GM23248 (cell line): ENCODE measurements at regions not wholly inside any gene's neighbourhood (a gene's known extent, or its start where the extent isn't known, plus 50 kb on each side); places are given as distances from the start of the nearest gene placed in this dataset.

Experiments used
- DNase-seq: peaks from one replicate; pipeline ENCODE4 v3.0.0-alpha.2; 2015
- H2AFZ ChIP-seq: fragments of 200-600 bp; sonication (generic); 2 replicates; pipeline ENCODE4 v1.6.1; 2016; ENCODE audit warnings: antibody characterized with exemption
- H3F3A ChIP-seq: fragments of 200-600 bp; sonication (generic); 2 replicates; pipeline ENCODE4 v1.6.1; 2016; ENCODE audit warnings: mild to moderate bottlenecking, antibody characterized with exemption, mixed run types; ENCODE audit not compliant: insufficient read depth
- H3K27ac ChIP-seq: fragments of 200-600 bp; sonication (generic); 2 replicates; pipeline ENCODE4 v1.5.1; 2016; ENCODE audit warnings: mild to moderate bottlenecking
- H3K27me3 ChIP-seq: fragments of 200-600 bp; sonication (generic); replicated peaks from 2 replicates; pipeline ENCODE4 v1.6.1; 2016; ENCODE audit warnings: mild to moderate bottlenecking; ENCODE audit not compliant: insufficient read depth
- H3K36me3 ChIP-seq: fragments of 200-600 bp; sonication (generic); 2 replicates; pipeline ENCODE4 v1.6.1; 2016; ENCODE audit warnings: low read depth, mild to moderate bottlenecking
- H3K4me1 ChIP-seq: fragments of 200-600 bp; sonication (generic); 2 replicates; pipeline ENCODE4 v1.6.1; 2016; ENCODE audit warnings: mild to moderate bottlenecking; ENCODE audit not compliant: insufficient read depth
- H3K4me2 ChIP-seq: fragments of 200-600 bp; sonication (generic); one replicate; pipeline ENCODE4 v1.6.1; 2016; ENCODE audit warnings: mild to moderate bottlenecking; ENCODE audit not compliant: unreplicated experiment
- H3K4me3 ChIP-seq: fragments of 200-600 bp; sonication (generic); 2 replicates; pipeline ENCODE4 v1.5.1; 2016; ENCODE audit warnings: mild to moderate bottlenecking
- H3K79me2 ChIP-seq: fragments of 200-600 bp; sonication (generic); 2 replicates; pipeline ENCODE4 v1.6.1; 2016; ENCODE audit warnings: mild to moderate bottlenecking; ENCODE audit not compliant: insufficient read depth
- H3K9ac ChIP-seq: fragments of 200-600 bp; sonication (generic); 2 replicates; pipeline ENCODE4 v1.6.1; 2016; ENCODE audit warnings: mild to moderate bottlenecking
- H3K9me2 ChIP-seq: fragments of 200-600 bp; sonication (generic); 2 replicates; pipeline ENCODE4 v1.6.1; 2016; ENCODE audit warnings: mixed run types, mild to moderate bottlenecking, moderate library complexity; ENCODE audit not compliant: insufficient read depth
- H3K9me3 ChIP-seq: fragments of 200-600 bp; sonication (generic); one replicate; pipeline ENCODE4 v1.6.1; 2017; ENCODE audit warnings: low read depth
- H4K20me1 ChIP-seq: fragments of 200-600 bp; sonication (generic); 2 replicates; pipeline ENCODE4 v1.6.0; 2016; ENCODE audit not compliant: insufficient read depth
- EZH2 ChIP-seq: fragments of 200-600 bp; sonication (generic); IDR thresholded peaks from 2 replicates; pipeline ENCODE4 v1.6.1; 2018; ENCODE audit warnings: antibody characterized with exemption, mild to moderate bottlenecking; ENCODE audit not compliant: insufficient read depth, poor library complexity, severe bottlenecking
- EZH2phosphoT487 ChIP-seq: fragments of 200-600 bp; sonication (generic); IDR thresholded peaks from 2 replicates; pipeline ENCODE4 v1.6.1; 2018; ENCODE audit warnings: antibody characterized with exemption, moderate library complexity, mild to moderate bottlenecking, low read depth; ENCODE audit not compliant: insufficient read depth
- WGBS, 2 experiments: methylation state at CpG; one replicate each; pipeline ENCODE4 v1.1.6; 2015 to 2017; ENCODE audit warnings: low lambda C conversion rate in 2 of 2, low coverage in 1 of 2; ENCODE audit errors: missing lambda C conversion rate in 2 of 2; 5-methylcytosine and 5-hydroxymethylcytosine counted together
- in situ Hi-C: fragments of 300-500 bp; cut with MboI; formaldehyde crosslinking; loops from 2 replicates; pipeline ENCODE4 v1.15.0; 2020

DNA sequence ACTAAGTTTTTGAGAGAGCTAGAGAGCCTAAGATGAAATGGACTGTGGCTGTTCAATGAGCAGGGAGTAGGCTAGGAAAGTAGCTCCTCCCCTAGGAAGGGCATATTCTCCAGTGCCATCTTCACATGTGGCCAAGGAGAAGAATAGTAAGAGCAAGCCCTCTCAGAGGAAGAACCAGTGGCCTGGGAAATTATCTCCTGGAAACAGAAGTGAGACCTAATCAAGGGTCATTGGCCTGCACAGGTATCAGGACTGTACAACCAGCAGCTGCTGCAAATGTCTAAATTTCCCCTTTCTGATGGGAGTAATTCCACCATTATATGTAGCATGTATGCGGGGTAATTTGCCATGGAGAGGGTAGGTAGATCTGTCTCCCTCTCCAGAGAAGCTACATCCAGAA lies 334.8 kb upstream of the RASGEF1B start:
- Histone ChIP-seq H3K36me3 (no peaks in the 10 kb centered on the region), H3K4me1 (no peaks in the 10 kb centered on the region)
- TF ChIP-seq EZH2 (no peak), EZH2phosphoT487 (no peak)

DNA sequence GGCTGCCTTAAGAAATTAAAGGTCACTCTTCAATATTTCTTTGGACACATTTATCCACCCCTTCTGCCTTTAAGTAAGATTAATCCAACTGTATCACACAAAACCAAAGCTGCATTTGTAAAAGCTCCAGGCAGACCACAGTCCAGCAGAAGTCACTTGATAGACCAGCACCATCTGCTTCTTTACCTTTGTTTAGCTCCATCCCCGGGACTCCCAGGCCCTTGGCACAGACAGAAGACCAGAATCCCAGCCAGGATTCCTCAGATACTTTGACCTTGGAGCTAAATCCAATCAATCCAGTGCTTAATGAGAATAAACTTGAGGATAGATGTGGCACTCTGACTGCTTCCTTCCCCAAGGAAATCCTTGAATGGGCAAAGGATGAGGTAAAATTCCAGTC lies 333.1 kb upstream of the RASGEF1B start:
- H3K4me3 ChIP-seq, result no peak overlapping the region
- TF ChIP-seq EZH2, result no peak
- TF ChIP-seq EZH2phosphoT487, result no peak
- WGBS, 2 experiments, result 0% methylated on average over 1 of the region's 1 CpG
- no peaks in the 10 kb centered on the region for H3K9me3 ChIP-seq
- H3K9me2 ChIP-seq, result no peaks in the 10 kb centered on the region
- no peaks in the 10 kb centered on the region for H3K36me3 ChIP-seq
- H3K4me2 ChIP-seq, result no peak overlapping the region
- H3F3A ChIP-seq, result no peaks in the 10 kb centered on the region
- H3K79me2 ChIP-seq, result no peaks in the 10 kb centered on the region
- H3K27me3 ChIP-seq, result no peaks in the 10 kb centered on the region; the same call in 1 of the 2 replicates
- no peak overlapping the region for H2AFZ ChIP-seq
- in situ Hi-C loops, result no loop called here
- H3K27ac ChIP-seq, result no peak overlapping the region
- DNase-seq, result no peak
- H3K9ac ChIP-seq, result no peak overlapping the region
- H3K4me1 ChIP-seq, result no peaks in the 10 kb centered on the region
- no peaks in the 10 kb centered on the region for H4K20me1 ChIP-seq

More for the DNA sequence above, 334.8 kb upstream of the RASGEF1B start:
- in situ Hi-C loops, result no loop called here
- no peaks in the 10 kb centered on the region for H3K9me2 ChIP-seq
- WGBS, 2 experiments, result 76 to 82% methylated on average over 1 of the region's 1 CpG
- H3K4me3 ChIP-seq, result no peak overlapping the region
- no peaks in the 10 kb centered on the region for H3F3A ChIP-seq
- H3K27ac ChIP-seq, result no peak overlapping the region
- H3K9ac ChIP-seq, result no peak overlapping the region
- no peaks in the 10 kb centered on the region; the same call in 1 of the 2 replicates for H3K27me3 ChIP-seq
- no peaks in the 10 kb centered on the region for H4K20me1 ChIP-seq
- H3K4me2 ChIP-seq, result no peak overlapping the region
- H3K79me2 ChIP-seq, result no peaks in the 10 kb centered on the region
- H2AFZ ChIP-seq, result no peak overlapping the region
- no peaks in the 10 kb centered on the region for H3K9me3 ChIP-seq
- no peak for DNase-seq

DNA sequence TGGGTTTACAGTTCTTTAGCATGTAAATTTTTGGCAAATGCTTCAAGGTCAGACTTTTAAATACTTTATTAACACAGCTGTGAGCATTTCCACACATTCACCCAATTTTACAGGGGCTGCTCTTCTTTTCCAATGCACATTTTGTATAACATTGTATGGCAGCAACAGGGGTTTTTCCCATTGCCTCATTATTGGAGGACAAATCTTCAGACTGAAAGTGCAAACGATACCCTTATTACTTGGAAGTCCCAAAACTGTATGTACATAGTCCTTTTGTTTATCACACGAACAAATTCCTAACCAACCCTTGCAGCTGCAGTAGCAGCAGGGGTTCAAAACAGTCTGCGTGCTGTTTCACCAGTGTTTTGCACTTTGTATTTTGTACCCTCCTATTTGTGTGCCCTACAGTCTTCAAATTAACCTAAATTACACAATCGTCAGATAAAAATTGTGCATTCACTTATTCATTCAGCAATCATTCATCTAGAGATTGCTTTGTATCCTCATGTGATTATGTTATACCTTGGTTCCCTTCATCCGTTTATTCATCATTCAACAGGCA lies 330.7 kb upstream of the RASGEF1B start:
- no peaks in the 10 kb centered on the region for H3K79me2 ChIP-seq
- 28 to 30% methylated on average over 5 of the region's 5 CpGs for WGBS, 2 experiments
- no peaks in the 10 kb centered on the region; the same call in 1 of the 2 replicates for H3K27me3 ChIP-seq
- H3K36me3 ChIP-seq, result no peaks in the 10 kb centered on the region
- H2AFZ ChIP-seq, result no peak overlapping the region
- H3K9me3 ChIP-seq, result no peaks in the 10 kb centered on the region
- TF ChIP-seq EZH2 (no peak), EZH2phosphoT487 (no peak)
- DNase-seq, result no peak
- no peaks in the 10 kb centered on the region for H3F3A ChIP-seq
- H3K4me1 ChIP-seq, result no peaks in the 10 kb centered on the region
- H3K9me2 ChIP-seq, result no peaks in the 10 kb centered on the region
- no peak overlapping the region for H3K4me3 ChIP-seq
- H3K4me2 ChIP-seq, result no peak overlapping the region
- in situ Hi-C loops, result no loop called here
- H4K20me1 ChIP-seq, result no peaks in the 10 kb centered on the region
- no peak overlapping the region for H3K9ac ChIP-seq
- H3K27ac ChIP-seq, result no peak overlapping the region

DNA sequence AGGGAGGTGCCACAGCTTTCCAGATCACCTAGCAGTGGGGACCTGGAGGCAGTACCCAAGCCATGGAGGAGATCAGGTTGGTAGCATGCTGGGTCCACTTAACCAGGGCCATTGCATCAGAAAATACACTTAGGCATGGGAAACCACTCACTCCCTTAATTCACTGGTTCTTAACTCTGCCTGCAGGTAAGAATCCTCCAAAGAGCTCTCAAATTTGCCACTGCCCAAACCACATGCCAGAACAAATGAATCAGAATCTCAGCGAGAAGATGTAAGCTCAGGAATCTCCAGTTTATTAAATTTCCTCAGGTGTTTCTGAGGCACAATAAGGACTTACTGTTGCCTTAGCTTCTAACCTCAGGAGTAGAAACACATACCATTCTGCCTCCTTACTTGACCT lies 327.7 kb upstream of the RASGEF1B start:
- 43 to 50% methylated on average over 1 of the region's 1 CpG for WGBS, 2 experiments
- H3K4me3 ChIP-seq, result no peak overlapping the region
- H2AFZ ChIP-seq, result no peak overlapping the region
- H4K20me1 ChIP-seq, result no peaks in the 10 kb centered on the region
- H3K9me2 ChIP-seq, result no peaks in the 10 kb centered on the region
- H3K4me1 ChIP-seq, result no peaks in the 10 kb centered on the region
- no peak for TF ChIP-seq EZH2
- no peak for TF ChIP-seq EZH2phosphoT487
- in situ Hi-C loops, result no loop called here
- no peak overlapping the region for H3K27ac ChIP-seq
- no peak overlapping the region for H3K9ac ChIP-seq
- no peaks in the 10 kb centered on the region for H3K79me2 ChIP-seq
- no peaks in the 10 kb centered on the region for H3K36me3 ChIP-seq
- no peaks in the 10 kb centered on the region for H3K9me3 ChIP-seq
- no peak for DNase-seq
- H3K4me2 ChIP-seq, result no peak overlapping the region
- H3F3A ChIP-seq, result no peaks in the 10 kb centered on the region
- no peaks in the 10 kb centered on the region; the same call in 1 of the 2 replicates for H3K27me3 ChIP-seq
